Putamen (tissue), 1 donor: ENCODE measurements at regions not wholly inside any gene's neighbourhood (a gene's known extent, or its start where the extent isn't known, plus 50 kb on each side); places are given as distances from the start of the nearest gene placed in this dataset.
"Not testable (repeated sequence)": the region's sequence is repeated elsewhere in the genome, so short reads cannot be mapped to it uniquely, and the experiment has no call there.

Source experiments
- DNase-seq: peaks from one replicate; pipeline ENCODE4 v3.0.0-alpha.2; 2016; ENCODE audit warnings: low spot score

- no peak for DNase-seq
Measured at GRCh38 chr18:42474577-42474976, 519.5 kb downstream of the PIK3C3 start.

GRCh38 chr18:42475157-42475556 lies 520.1 kb downstream of the PIK3C3 start:
- DNase-seq, result no peak

- DNase-seq, result no peak
Measured at GRCh38 chr18:42477267-42477666, 522.2 kb downstream of the PIK3C3 start.

GRCh38 chr18:42480441-42480840 lies 525.4 kb downstream of the PIK3C3 start:
- no peak for DNase-seq

- no peak for DNase-seq
Measured at GRCh38 chr18:42484648-42485047, 529.6 kb downstream of the PIK3C3 start.

- DNase-seq, result no peak
Measured at GRCh38 chr18:42486271-42486670, 531.2 kb downstream of the PIK3C3 start.

- DNase-seq, result no peak
Measured at GRCh38 chr18:42508683-42509296, 553.8 kb downstream of the PIK3C3 start.

- DNase-seq, result no peak
Measured at GRCh38 chr18:42509750-42510415, 554.8 kb downstream of the PIK3C3 start.

GRCh38 chr18:42510540-42510939 lies 555.5 kb downstream of the PIK3C3 start:
- no peak for DNase-seq

GRCh38 chr18:42513441-42513840 lies 558.4 kb downstream of the PIK3C3 start:
- no peak for DNase-seq

GRCh38 chr18:42514512-42514911 lies 559.5 kb downstream of the PIK3C3 start:
- no peak for DNase-seq

GRCh38 chr18:42517896-42518295 lies 562.9 kb downstream of the PIK3C3 start:
- no peak for DNase-seq

GRCh38 chr18:42518331-42518730 lies 563.3 kb downstream of the PIK3C3 start:
- not testable (repeated sequence) for DNase-seq

GRCh38 chr18:42520138-42520537 lies 565.1 kb downstream of the PIK3C3 start:
- DNase-seq, result no peak

- no peak for DNase-seq
Measured at GRCh38 chr18:42525905-42526304, 570.9 kb downstream of the PIK3C3 start.

- DNase-seq, result no peak
Measured at GRCh38 chr18:42527766-42528165, 572.7 kb downstream of the PIK3C3 start.

- DNase-seq, result no peak
Measured at GRCh38 chr18:42530276-42530675, 575.2 kb downstream of the PIK3C3 start.

GRCh38 chr18:42532119-42532518 lies 577.1 kb downstream of the PIK3C3 start:
- no peak for DNase-seq

GRCh38 chr18:42533009-42533575 lies 578.1 kb downstream of the PIK3C3 start:
- DNase-seq, result no peak

GRCh38 chr18:42533616-42534015 lies 578.6 kb downstream of the PIK3C3 start:
- no peak for DNase-seq

- no peak for DNase-seq
Measured at GRCh38 chr18:42534313-42534712, 579.3 kb downstream of the PIK3C3 start.

- DNase-seq, result no peak
Measured at GRCh38 chr18:42536442-42536841, 579.0 kb downstream of the RIT2 start.

- DNase-seq, result no peak
Measured at GRCh38 chr18:42537291-42537690, 578.2 kb downstream of the RIT2 start.

GRCh38 chr18:42544901-42545300 lies 570.6 kb downstream of the RIT2 start:
- no peak for DNase-seq
